IPS-18c (cell line): ENCODE measurements at regions not wholly inside any gene's neighbourhood (a gene's known extent, or its start where the extent isn't known, plus 50 kb on each side); places are given as distances from the start of the nearest gene placed in this dataset.

ENCODE experiments used
- H3K4me3 ChIP-seq: 2 replicates; pipeline ENCODE4 v1.7.0; 2013; ENCODE audit warnings: low read depth, mild to moderate bottlenecking, low read length, moderate library complexity; ENCODE audit not compliant: insufficient read depth
- H3K9me3 ChIP-seq: one replicate; pipeline ENCODE4 v1.6.1; 2013; ENCODE audit warnings: mild to moderate bottlenecking, low read length, moderate library complexity; ENCODE audit not compliant: control insufficient read depth, insufficient read depth

GRCh38 chr2:8169443-8169842 is 512.4 kb upstream of the ID2 start:
- H3K4me3 ChIP-seq: no peak overlapping the region
- H3K9me3 ChIP-seq: no peaks in the 10 kb centered on the region

GRCh38 chr2:8170552-8171327 is 511.1 kb upstream of the ID2 start:
- H3K4me3 ChIP-seq: no peak overlapping the region
- no peaks in the 10 kb centered on the region for H3K9me3 ChIP-seq

GRCh38 chr2:8171608-8172007 is 510.2 kb upstream of the ID2 start:
- H3K4me3 ChIP-seq: no peak overlapping the region
- H3K9me3 ChIP-seq: no peaks in the 10 kb centered on the region

- Histone ChIP-seq H3K4me3 (no peak overlapping the region), H3K9me3 (no peaks in the 10 kb centered on the region)
Observed at GRCh38 chr2:8172661-8173060, 509.2 kb upstream of the ID2 start.

GRCh38 chr2:8174641-8175257 is 507.1 kb upstream of the ID2 start:
- H3K4me3 ChIP-seq: no peak overlapping the region
- H3K9me3 ChIP-seq: no peaks in the 10 kb centered on the region

- Histone ChIP-seq H3K9me3 (no peaks in the 10 kb centered on the region), H3K4me3 (no peak overlapping the region)
Observed at GRCh38 chr2:8176887-8177286, 505.0 kb upstream of the ID2 start.

GRCh38 chr2:8177566-8177965 is 504.3 kb upstream of the ID2 start:
- Histone ChIP-seq H3K4me3 (no peak overlapping the region), H3K9me3 (no peaks in the 10 kb centered on the region)

- Histone ChIP-seq H3K9me3 (no peaks in the 10 kb centered on the region), H3K4me3 (no peak overlapping the region)
Observed at GRCh38 chr2:8178911-8179310, 502.9 kb upstream of the ID2 start.

GRCh38 chr2:8189316-8189715 is 492.5 kb upstream of the ID2 start:
- Histone ChIP-seq H3K4me3 (no peak overlapping the region; the same call in 1 of the 2 replicates), H3K9me3 (no peaks in the 10 kb centered on the region)

GRCh38 chr2:8190279-8190678 is 491.6 kb upstream of the ID2 start:
- Histone ChIP-seq H3K4me3 (no peak overlapping the region), H3K9me3 (no peaks in the 10 kb centered on the region)

GRCh38 chr2:8191427-8191826 is 490.4 kb upstream of the ID2 start:
- Histone ChIP-seq H3K9me3 (no peaks in the 10 kb centered on the region), H3K4me3 (no peak overlapping the region)

GRCh38 chr2:8193146-8193545 is 488.7 kb upstream of the ID2 start:
- Histone ChIP-seq H3K9me3 (no peaks in the 10 kb centered on the region), H3K4me3 (no peak overlapping the region)

GRCh38 chr2:8193686-8194615 is 487.9 kb upstream of the ID2 start:
- Histone ChIP-seq H3K4me3 (no peak overlapping the region), H3K9me3 (no peaks in the 10 kb centered on the region)

- no peak overlapping the region for H3K4me3 ChIP-seq
- H3K9me3 ChIP-seq: no peaks in the 10 kb centered on the region
Observed at GRCh38 chr2:8195784-8196183, 486.1 kb upstream of the ID2 start.

GRCh38 chr2:8196316-8196715 is 485.5 kb upstream of the ID2 start:
- H3K4me3 ChIP-seq: no peak overlapping the region

GRCh38 chr2:8197101-8197500 is 484.8 kb upstream of the ID2 start:
- Histone ChIP-seq H3K9me3 (no peaks in the 10 kb centered on the region), H3K4me3 (no peak overlapping the region)

More at GRCh38 chr2:8196316-8196715, 485.5 kb upstream of the ID2 start:
- no peaks in the 10 kb centered on the region for H3K9me3 ChIP-seq

- no peaks in the 10 kb centered on the region for H3K9me3 ChIP-seq
- H3K4me3 ChIP-seq: no peak overlapping the region
Observed at GRCh38 chr2:8197825-8198224, 484.0 kb upstream of the ID2 start.
